ENCODE measurements at regions not wholly inside any gene's neighbourhood (a gene's known extent, or its start where the extent isn't known, plus 50 kb on each side); places are given as distances from the start of the nearest gene placed in this dataset.

- DNase-seq (ENCODE audit: low read depth in 1 of 2, low spot score in 1 of 2) = no peak
Observed at GRCh38 chr13:106768991-106769390, 201.1 kb upstream of the ARGLU1 start.

- no peak for DNase-seq (ENCODE audit: low read depth in 1 of 2, low spot score in 1 of 2)
Observed at GRCh38 chr13:106762708-106763107, 194.8 kb upstream of the ARGLU1 start.

- no peak for DNase-seq (ENCODE audit: low read depth in 1 of 2, low spot score in 1 of 2)
Observed at GRCh38 chr13:106756446-106756845, 188.5 kb upstream of the ARGLU1 start.

- no peak for DNase-seq (ENCODE audit: low read depth in 1 of 2, low spot score in 1 of 2)
Observed at GRCh38 chr13:106755542-106755941, 187.6 kb upstream of the ARGLU1 start.

GRCh38 chr13:106753251-106753650, 185.3 kb upstream of the ARGLU1 start:
- no peak for DNase-seq (ENCODE audit: low read depth in 1 of 2, low spot score in 1 of 2)

GRCh38 chr13:106752584-106753170, 184.7 kb upstream of the ARGLU1 start:
- DNase-seq (ENCODE audit: low read depth in 1 of 2, low spot score in 1 of 2) = no peak

- no peak for DNase-seq (ENCODE audit: low read depth in 1 of 2, low spot score in 1 of 2)
Observed at GRCh38 chr13:106748785-106749184, 180.8 kb upstream of the ARGLU1 start.

GRCh38 chr13:106744516-106744915, 176.6 kb upstream of the ARGLU1 start:
- no peak for DNase-seq (ENCODE audit: low read depth in 1 of 2, low spot score in 1 of 2)

GRCh38 chr13:106738186-106738678, 170.3 kb upstream of the ARGLU1 start:
- DNase-seq (ENCODE audit: low read depth in 1 of 2, low spot score in 1 of 2) = no peak

- DNase-seq (ENCODE audit: low read depth in 1 of 2, low spot score in 1 of 2) = no peak
Observed at GRCh38 chr13:106736941-106737340, 169.0 kb upstream of the ARGLU1 start.

- DNase-seq (ENCODE audit: low read depth in 1 of 2, low spot score in 1 of 2) = no peak
Observed at GRCh38 chr13:106734198-106734597, 166.3 kb upstream of the ARGLU1 start.

GRCh38 chr13:106723036-106723435, 155.1 kb upstream of the ARGLU1 start:
- no peak for DNase-seq (ENCODE audit: low read depth in 1 of 2, low spot score in 1 of 2)

GRCh38 chr13:106722620-106723019, 154.7 kb upstream of the ARGLU1 start:
- DNase-seq (ENCODE audit: low read depth in 1 of 2, low spot score in 1 of 2) = no peak

- no peak for DNase-seq (ENCODE audit: low read depth in 1 of 2, low spot score in 1 of 2)
Observed at GRCh38 chr13:106721599-106721998, 153.7 kb upstream of the ARGLU1 start.

- DNase-seq (ENCODE audit: low read depth in 1 of 2, low spot score in 1 of 2) = no peak
Observed at GRCh38 chr13:106714271-106714982, 146.5 kb upstream of the ARGLU1 start.

GRCh38 chr13:106712381-106712780, 144.4 kb upstream of the ARGLU1 start:
- DNase-seq (ENCODE audit: low read depth in 1 of 2, low spot score in 1 of 2) = no peak

GRCh38 chr13:106710266-106710665, 142.3 kb upstream of the ARGLU1 start:
- DNase-seq (ENCODE audit: low read depth in 1 of 2, low spot score in 1 of 2) = no peak

- no peak for DNase-seq (ENCODE audit: low read depth in 1 of 2, low spot score in 1 of 2)
Observed at GRCh38 chr13:106709522-106709921, 141.6 kb upstream of the ARGLU1 start.

GRCh38 chr13:106702505-106702904, 134.6 kb upstream of the ARGLU1 start:
- no peak for DNase-seq (ENCODE audit: low read depth in 1 of 2, low spot score in 1 of 2)

GRCh38 chr13:106701771-106702341, 133.9 kb upstream of the ARGLU1 start:
- no peak for DNase-seq (ENCODE audit: low read depth in 1 of 2, low spot score in 1 of 2)

- no peak for DNase-seq (ENCODE audit: low read depth in 1 of 2, low spot score in 1 of 2)
Observed at GRCh38 chr13:106700439-106700838, 132.5 kb upstream of the ARGLU1 start.

GRCh38 chr13:106700007-106700406, 132.1 kb upstream of the ARGLU1 start:
- DNase-seq (ENCODE audit: low read depth in 1 of 2, low spot score in 1 of 2) = no peak
